ENCODE measurements at regions not wholly inside any gene's neighbourhood (a gene's known extent, or its start where the extent isn't known, plus 50 kb on each side); places are given as distances from the start of the nearest gene placed in this dataset.

DNA sequence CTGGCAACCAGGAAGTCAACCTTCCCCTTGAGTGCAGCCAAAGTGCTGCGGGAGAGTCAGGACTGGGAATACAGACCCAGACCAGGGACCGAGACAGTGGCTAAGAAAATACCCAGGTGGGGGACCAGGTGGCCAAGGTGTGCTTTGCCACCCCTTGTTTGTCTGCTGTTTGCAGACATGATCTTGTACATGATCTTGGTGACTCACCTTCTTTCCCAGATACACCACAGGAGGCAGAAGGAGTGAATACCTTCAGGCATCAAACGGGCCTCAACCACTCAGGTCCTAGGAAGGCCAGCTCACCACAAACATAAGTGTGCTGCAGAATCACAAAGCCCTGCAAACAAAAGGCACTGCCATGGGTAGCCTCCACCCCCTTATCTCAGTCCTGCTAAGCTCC is 62.0 kb downstream of the CNGA2 start:
- no peak for DNase-seq (ENCODE audit: low spot score)

DNA sequence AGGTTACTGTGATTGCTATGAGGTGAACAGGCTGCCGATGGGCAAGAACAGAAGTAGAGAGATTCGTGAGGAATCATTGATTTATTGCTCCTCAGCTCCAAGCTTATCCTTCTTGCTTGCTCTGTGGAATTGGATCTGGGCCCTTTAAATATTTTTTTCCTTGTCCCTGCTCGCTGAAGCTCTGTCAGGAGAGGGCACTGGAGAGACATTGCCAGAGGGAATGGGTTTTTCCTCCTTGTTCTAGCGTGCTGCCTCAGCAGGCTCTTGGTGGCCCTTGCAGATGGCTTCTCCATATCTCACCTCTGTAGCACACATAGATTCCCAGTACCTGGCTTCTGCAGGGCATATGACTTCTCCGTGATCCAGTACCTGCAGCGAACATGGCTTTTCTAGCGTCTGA is 67.4 kb downstream of the CNGA2 start:
- peak; percentile 7 for DNase-seq (ENCODE audit: low spot score)

- DNase-seq (ENCODE audit: low spot score) = no peak
These were observed 72.5 kb downstream of the CNGA2 start for GRCh38 chrX:151806967-151807540.

DNA sequence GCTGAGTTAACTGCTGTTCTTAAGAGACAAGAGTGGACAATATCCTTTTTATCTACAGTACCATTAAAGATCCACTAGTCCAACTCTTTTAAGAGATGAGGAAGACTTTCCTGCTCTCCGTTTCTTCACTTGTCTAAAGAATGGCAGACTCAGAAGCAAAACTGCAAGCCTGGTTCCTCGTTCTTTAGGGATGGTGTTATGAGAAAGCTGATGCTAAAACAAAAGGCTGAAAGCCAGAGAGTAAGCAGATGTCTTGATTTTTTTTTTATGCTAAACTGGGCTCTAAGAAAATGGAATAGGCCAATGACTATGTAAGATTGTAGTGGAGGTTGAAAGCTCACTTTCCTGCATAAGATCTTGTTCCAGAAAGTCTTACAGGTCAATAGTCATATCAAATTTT is 78.1 kb downstream of the CNGA2 start:
- DNase-seq (ENCODE audit: low spot score) = no peak

DNA sequence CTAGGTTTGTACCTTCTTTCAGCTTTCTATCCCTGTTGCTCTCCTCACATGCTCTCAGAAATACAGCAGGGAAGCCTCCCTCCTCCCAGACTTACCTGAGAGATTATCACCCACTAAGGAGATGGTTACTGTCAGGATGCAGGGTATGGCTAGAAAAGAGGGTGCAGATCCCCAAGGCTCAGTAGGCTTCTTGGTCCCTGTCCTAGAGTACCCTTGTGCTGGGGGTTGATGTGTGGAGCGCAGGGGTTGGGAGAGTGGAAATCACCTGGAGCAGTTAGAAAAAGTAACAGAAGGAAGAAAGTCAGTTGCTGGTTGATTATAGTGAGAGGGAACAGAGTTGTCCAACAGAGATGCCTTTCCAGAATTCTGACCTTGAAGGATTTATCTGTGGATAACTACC is 80.2 kb downstream of the CNGA2 start:
- DNase-seq (ENCODE audit: low spot score) = no peak

DNA sequence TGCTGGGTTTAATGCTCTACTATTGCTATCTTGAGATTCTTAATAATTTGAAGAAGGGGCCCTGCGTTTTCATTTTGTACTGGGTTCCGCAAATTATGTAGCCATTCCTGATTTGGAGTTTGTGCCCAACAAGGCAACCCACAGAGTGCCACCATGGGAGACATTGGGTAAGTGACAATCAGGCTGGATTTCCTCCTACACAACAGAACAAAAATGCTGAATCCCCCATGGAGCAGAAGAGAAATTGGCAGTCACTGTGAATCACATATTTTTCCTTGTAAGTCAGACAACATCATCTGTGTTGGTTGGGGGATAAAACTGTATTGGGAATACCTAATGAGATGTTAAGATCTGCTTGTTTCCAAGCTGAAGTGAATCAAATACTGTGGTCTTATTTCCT is 80.9 kb downstream of the CNGA2 start:
- no peak for DNase-seq (ENCODE audit: low spot score)

GRCh38 chrX:151816934-151817333 is 82.4 kb downstream of the CNGA2 start:
- DNase-seq (ENCODE audit: low spot score) = no peak

- DNase-seq (ENCODE audit: low spot score) = no peak
These were observed 84.3 kb downstream of the CNGA2 start for GRCh38 chrX:151818828-151819227.

DNA sequence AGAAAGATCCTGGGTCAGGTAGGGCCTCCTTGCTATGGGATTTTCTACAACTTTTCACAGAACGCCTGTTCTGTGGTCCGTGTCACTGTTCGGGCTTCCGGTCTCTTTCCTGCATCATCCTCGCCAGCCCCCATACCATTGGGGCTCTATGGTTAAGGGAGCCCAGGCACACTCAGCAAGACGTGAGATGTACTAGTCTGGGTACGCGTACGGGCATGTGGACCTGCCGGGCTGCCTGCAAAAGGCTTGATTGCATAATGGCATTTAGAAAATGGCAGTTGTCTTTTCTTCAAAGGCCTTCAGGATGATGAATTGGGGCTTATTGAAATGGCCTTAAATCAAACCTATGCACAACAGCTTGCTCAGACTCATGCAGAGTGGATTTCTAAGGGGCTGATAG is 86.7 kb downstream of the CNGA2 start:
- no peak for DNase-seq (ENCODE audit: low spot score)

- DNase-seq (ENCODE audit: low spot score) = no peak
These were observed 87.7 kb upstream of the MAGEA4 start for GRCh38 chrX:151825007-151825406.

- DNase-seq (ENCODE audit: low spot score) = no peak
These were observed 86.7 kb upstream of the MAGEA4 start for GRCh38 chrX:151825925-151826485.

DNA sequence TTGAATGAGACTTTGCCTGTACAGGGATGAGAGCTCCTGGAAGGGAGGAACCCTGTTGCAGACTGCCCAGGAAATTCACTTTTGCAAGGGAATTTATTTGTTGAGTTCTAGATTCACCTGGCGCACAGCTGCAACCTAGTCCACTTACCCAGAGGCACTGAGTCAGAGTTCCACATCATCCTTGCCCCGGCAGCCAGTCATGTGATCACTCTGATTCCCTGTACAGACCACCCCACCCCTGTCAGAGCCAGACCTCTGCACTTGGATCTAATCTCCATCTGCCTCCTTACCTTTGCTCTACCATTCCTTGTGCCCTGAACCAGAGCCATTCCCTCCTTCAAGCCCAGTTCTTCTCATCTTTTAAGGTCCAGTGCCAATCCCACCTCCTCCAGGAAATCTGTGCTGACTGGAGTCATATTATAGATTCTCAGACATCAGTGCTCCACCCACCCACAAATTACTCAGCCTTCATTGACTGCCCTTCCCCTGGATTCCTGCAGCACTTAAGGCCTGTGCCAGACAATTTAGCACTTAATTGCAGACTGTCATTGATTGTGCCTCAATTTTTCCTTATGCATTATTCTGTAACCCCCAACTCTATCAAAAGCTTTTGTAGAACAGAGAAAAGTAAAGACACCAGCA is 84.1 kb upstream of the MAGEA4 start:
- DNase-seq (ENCODE audit: low spot score) = no peak

GRCh38 chrX:151830911-151831310 is 81.8 kb upstream of the MAGEA4 start:
- no peak for DNase-seq (ENCODE audit: low spot score)

DNA sequence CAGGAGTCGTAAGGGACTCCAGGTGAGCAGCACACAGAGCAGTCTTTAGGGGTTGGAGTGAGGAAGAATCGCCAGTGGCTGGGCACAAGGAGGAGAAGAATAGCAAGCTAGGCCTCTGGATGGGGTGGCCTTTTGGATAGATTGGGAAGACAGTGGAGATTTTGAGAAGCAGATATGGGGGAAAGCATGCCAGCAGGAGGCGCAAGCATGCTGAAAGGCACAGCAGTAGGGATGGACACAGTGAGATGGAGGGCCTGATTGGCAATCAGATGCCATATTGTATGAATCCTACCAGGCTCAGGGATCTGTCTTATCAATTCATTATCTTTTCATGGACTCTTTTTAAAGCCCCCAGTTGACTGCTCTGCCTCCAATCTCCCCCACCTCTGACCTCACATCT is 60.4 kb upstream of the MAGEA4 start:
- no peak for DNase-seq (ENCODE audit: low spot score)

DNA sequence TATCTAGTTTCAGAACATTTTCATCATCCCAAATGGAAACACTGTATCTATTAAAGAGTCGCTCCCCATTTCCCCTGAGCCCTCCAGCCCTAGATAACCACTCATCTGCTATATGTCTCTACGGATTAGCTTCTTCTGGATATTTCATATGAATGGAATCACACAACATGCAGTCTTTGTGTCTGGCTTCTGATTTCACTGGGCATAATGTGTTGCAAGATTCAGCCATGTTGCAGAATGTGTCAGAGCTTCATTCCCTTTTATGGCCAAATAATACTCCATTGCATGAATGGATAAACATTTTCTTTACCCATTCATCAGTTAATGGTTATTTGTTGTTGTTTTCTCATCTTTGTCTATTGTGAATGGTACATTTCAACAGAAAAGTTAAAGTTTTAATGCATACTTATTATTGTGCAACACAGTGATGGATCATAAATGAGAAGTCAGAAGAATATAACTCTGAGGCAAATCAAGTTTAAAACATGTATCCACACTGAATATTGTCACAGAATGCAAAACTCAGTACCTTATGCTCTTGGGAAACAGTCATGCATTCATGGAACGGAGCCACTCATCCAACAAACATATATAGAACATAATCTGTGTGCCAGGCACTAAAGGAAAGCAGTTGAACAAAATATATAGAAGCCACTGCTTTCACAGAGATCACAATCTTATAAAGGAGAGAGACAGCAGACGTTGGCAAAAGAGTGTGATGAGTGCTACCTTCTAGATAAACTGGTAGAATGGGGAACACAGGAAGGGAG is 57.8 kb upstream of the MAGEA4 start:
- no peak for DNase-seq (ENCODE audit: low spot score)

DNA sequence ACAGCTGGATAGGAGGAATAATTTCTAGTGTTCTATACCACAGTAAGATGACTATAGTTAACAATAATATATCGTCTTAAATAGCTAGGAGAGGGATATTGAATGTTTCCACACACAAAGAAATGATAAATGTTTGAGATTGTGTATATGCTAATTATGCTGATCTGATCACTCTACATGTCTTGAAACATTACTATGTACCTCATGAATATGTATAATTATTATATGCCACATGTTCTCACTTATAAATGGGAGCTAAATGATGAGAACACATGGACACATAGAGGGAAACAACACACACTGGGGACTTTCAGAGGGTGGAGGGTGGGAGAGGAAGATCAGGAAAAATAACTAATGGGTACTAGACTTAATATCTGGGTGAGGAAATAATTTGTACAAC is 53.2 kb upstream of the MAGEA4 start:
- DNase-seq (ENCODE audit: low spot score) = no peak

GRCh38 chrX:151860827-151861226 is 51.9 kb upstream of the MAGEA4 start:
- DNase-seq (ENCODE audit: low spot score) = no peak
